H9 (cell line): ENCODE measurements at regions not wholly inside any gene's neighbourhood (a gene's known extent, or its start where the extent isn't known, plus 50 kb on each side); places are given as distances from the start of the nearest gene placed in this dataset.

Source experiments
- DNase-seq: peaks from one replicate; pipeline ENCODE4 v3.0.0-alpha.2; 2017
- H2AFZ ChIP-seq: one replicate; pipeline ENCODE4 v1.6.1; 2013; ENCODE audit warnings: mild to moderate bottlenecking, low read length, control low read depth, moderate library complexity
- H2AK5ac ChIP-seq: 2 replicates; pipeline ENCODE4 v1.6.1; 2013; ENCODE audit warnings: low read length, control low read depth, mixed read lengths; ENCODE audit not compliant: insufficient read length
- H2BK120ac ChIP-seq: one replicate; pipeline ENCODE4 v1.6.1; 2013; ENCODE audit warnings: low read depth, mild to moderate bottlenecking, low read length, control low read depth, inconsistent platforms; ENCODE audit not compliant: poor library complexity, severe bottlenecking
- H2BK12ac ChIP-seq: 2 replicates; pipeline ENCODE4 v1.6.1; 2013; ENCODE audit warnings: low read length, control low read depth, mixed read lengths, low read depth; ENCODE audit not compliant: insufficient read length
- H2BK15ac ChIP-seq: 2 replicates; pipeline ENCODE4 v1.6.1; 2013; ENCODE audit warnings: low read depth, low read length, control low read depth
- H2BK20ac ChIP-seq: one replicate; pipeline ENCODE4 v1.6.1; 2013; ENCODE audit warnings: low read depth, mild to moderate bottlenecking, low read length, control low read depth, inconsistent platforms; ENCODE audit not compliant: poor library complexity, severe bottlenecking
- H2BK5ac ChIP-seq: 2 replicates; pipeline ENCODE4 v1.6.1; 2013; ENCODE audit warnings: low read length, control low read depth, mixed read lengths; ENCODE audit not compliant: insufficient read length
- H3K14ac ChIP-seq: 2 replicates; pipeline ENCODE4 v1.6.1; 2013; ENCODE audit warnings: low read length, control low read depth; ENCODE audit not compliant: insufficient read depth
- H3K18ac ChIP-seq: 2 replicates; pipeline ENCODE4 v1.6.1; 2013; ENCODE audit warnings: low read depth, mild to moderate bottlenecking, mixed read lengths, low read length, control low read depth; ENCODE audit not compliant: insufficient read length
- H3K23ac ChIP-seq: 2 replicates; pipeline ENCODE4 v1.6.1; 2013; ENCODE audit warnings: low read length, control low read depth, mixed read lengths, low read depth; ENCODE audit not compliant: insufficient read length
- H3K23me2 ChIP-seq: 2 replicates; pipeline ENCODE4 v1.6.1; 2013; ENCODE audit warnings: low read depth, mild to moderate bottlenecking, mixed read lengths, low read length, control low read depth; ENCODE audit not compliant: insufficient read length, poor library complexity, severe bottlenecking
- H3K27ac ChIP-seq: 2 replicates; pipeline ENCODE4 v1.5.1; 2013; ENCODE audit warnings: low read length, control low read depth, mixed read lengths, low read depth; ENCODE audit not compliant: insufficient read length
- H3K27me3 ChIP-seq: 2 replicates; pipeline ENCODE4 v1.6.1; 2013; ENCODE audit warnings: low read length, control low read depth, inconsistent platforms; ENCODE audit not compliant: insufficient read depth
- H3K4ac ChIP-seq: 2 replicates; pipeline ENCODE4 v1.6.1; 2013; ENCODE audit warnings: low read depth, mild to moderate bottlenecking, control low read depth, inconsistent platforms, low read length, moderate library complexity
- H3K4me1 ChIP-seq: 2 replicates; pipeline ENCODE4 v1.6.1; 2013; ENCODE audit warnings: low read length, control low read depth, inconsistent platforms; ENCODE audit not compliant: insufficient read depth
- H3K4me2 ChIP-seq: 2 replicates; pipeline ENCODE4 v1.6.1; 2013; ENCODE audit warnings: low read length, control low read depth, mixed read lengths; ENCODE audit not compliant: insufficient read length, insufficient read depth
- H3K56ac ChIP-seq: 2 replicates; pipeline ENCODE4 v1.6.1; 2013; ENCODE audit warnings: low read depth, mild to moderate bottlenecking, mixed read lengths, low read length, control low read depth; ENCODE audit not compliant: insufficient read length
- H3K79me1 ChIP-seq: 2 replicates; pipeline ENCODE4 v1.6.1; 2013; ENCODE audit warnings: low read depth, mild to moderate bottlenecking, moderate library complexity, low read length, control low read depth, inconsistent platforms; ENCODE audit not compliant: insufficient read depth, poor library complexity, severe bottlenecking
- H3K79me2 ChIP-seq: 2 replicates; pipeline ENCODE4 v1.6.1; 2013; ENCODE audit warnings: low read length, control low read depth, inconsistent platforms; ENCODE audit not compliant: insufficient read depth
- H3K9ac ChIP-seq: 2 replicates; pipeline ENCODE4 v1.6.1; 2013; ENCODE audit warnings: low read length, control low read depth, mixed read lengths; ENCODE audit not compliant: insufficient read length; ENCODE audit errors: extremely low read depth
- H3K9me3 ChIP-seq: one replicate; pipeline ENCODE4 v1.6.1; 2013; ENCODE audit warnings: low read depth, low read length, inconsistent platforms; ENCODE audit not compliant: control insufficient read depth
- H3T11ph ChIP-seq: one replicate; pipeline ENCODE4 v1.6.1; 2013; ENCODE audit warnings: mild to moderate bottlenecking, low read length, control low read depth, inconsistent platforms
- H4K20me1 ChIP-seq: one replicate; pipeline ENCODE4 v1.6.1; 2013; ENCODE audit not compliant: control insufficient read depth, insufficient read length, insufficient read depth
- H4K5ac ChIP-seq: 2 replicates; pipeline ENCODE4 v1.6.1; 2013; ENCODE audit warnings: low read depth, mild to moderate bottlenecking, mixed read lengths, low read length, control low read depth; ENCODE audit not compliant: insufficient read length
- H4K8ac ChIP-seq: replicated peaks from 2 replicates; pipeline ENCODE4 v1.6.1; 2013; ENCODE audit warnings: low read length, control low read depth, mixed read lengths, low read depth; ENCODE audit not compliant: insufficient read length
- H4K91ac ChIP-seq: 2 replicates; pipeline ENCODE4 v1.6.1; 2013; ENCODE audit warnings: low read depth, mild to moderate bottlenecking, moderate library complexity, mixed read lengths, low read length, control low read depth; ENCODE audit not compliant: insufficient read length
- H3K27ac Mint-ChIP-seq, 3 experiments: 2 replicates in 2 of 3; 3 replicates in 1 of 3; pipeline ENCODE4 v1.8.0; 2020 to 2021; ENCODE audit warnings: mixed read lengths in 3 of 3, mild to moderate bottlenecking in 1 of 3, moderate library complexity in 1 of 3
- H3K27me3 Mint-ChIP-seq: 2 replicates; pipeline ENCODE4 v1.8.0; 2021; ENCODE audit warnings: low read depth, mild to moderate bottlenecking, moderate library complexity, mixed read lengths
- H3K36me3 Mint-ChIP-seq, 3 experiments: 2 replicates in 2 of 3; 3 replicates in 1 of 3; pipeline ENCODE4 v1.8.0; 2020 to 2021; ENCODE audit warnings: low read depth in 3 of 3, mixed read lengths in 3 of 3; ENCODE audit not compliant: insufficient read depth in 1 of 3
- H3K4me1 Mint-ChIP-seq, 2 experiments: 2 replicates each; pipeline ENCODE4 v1.8.0; 2020; ENCODE audit warnings: mixed read lengths in 2 of 2
- H3K4me3 Mint-ChIP-seq, 2 experiments: 2 replicates in 1 of 2; 3 replicates in 1 of 2; pipeline ENCODE4 v1.8.0; 2020 to 2021; ENCODE audit warnings: mild to moderate bottlenecking in 2 of 2, mixed read lengths in 2 of 2, moderate library complexity in 1 of 2
- H3K9me3 Mint-ChIP-seq, 2 experiments: 2 replicates in 1 of 2; 3 replicates in 1 of 2; pipeline ENCODE4 v1.8.0; 2020; ENCODE audit warnings: mild to moderate bottlenecking in 2 of 2, mixed read lengths in 2 of 2, moderate library complexity in 1 of 2
- WGBS: extraction: QIAGEN DNeasy Blood & Tissue Kit; methylation state at CpG from one replicate; pipeline ENCODE4 v1.1.7; 2013; ENCODE audit warnings: missing lambda C conversion rate, low lambda C conversion rate, mixed read lengths; ENCODE audit not compliant: insufficient read length; ENCODE audit errors: extremely low coverage; 5-methylcytosine and 5-hydroxymethylcytosine counted together
- TF ChIP-seq, protein P1 (sequence below): fragments of 200-600 bp; sonication (generic); conservative IDR thresholded peaks from 3 replicates; pipeline ENCODE4 v1.8.0; 2021; ENCODE audit warnings: antibody characterized with exemption, mild to moderate bottlenecking

GRCh38 chr12:130109062-130109945, 53.0 kb upstream of the FZD10 start:
- Mint-ChIP-seq H3K27me3 (peaks cover 92% of the 10 kb centered on the region), H3K9me3 (no peaks in the 10 kb centered on the region), H3K36me3 (no peaks in the 10 kb centered on the region)

More at GRCh38 chr12:130109062-130109945, 53.0 kb upstream of the FZD10 start:
- TF ChIP-seq, protein P1, sequence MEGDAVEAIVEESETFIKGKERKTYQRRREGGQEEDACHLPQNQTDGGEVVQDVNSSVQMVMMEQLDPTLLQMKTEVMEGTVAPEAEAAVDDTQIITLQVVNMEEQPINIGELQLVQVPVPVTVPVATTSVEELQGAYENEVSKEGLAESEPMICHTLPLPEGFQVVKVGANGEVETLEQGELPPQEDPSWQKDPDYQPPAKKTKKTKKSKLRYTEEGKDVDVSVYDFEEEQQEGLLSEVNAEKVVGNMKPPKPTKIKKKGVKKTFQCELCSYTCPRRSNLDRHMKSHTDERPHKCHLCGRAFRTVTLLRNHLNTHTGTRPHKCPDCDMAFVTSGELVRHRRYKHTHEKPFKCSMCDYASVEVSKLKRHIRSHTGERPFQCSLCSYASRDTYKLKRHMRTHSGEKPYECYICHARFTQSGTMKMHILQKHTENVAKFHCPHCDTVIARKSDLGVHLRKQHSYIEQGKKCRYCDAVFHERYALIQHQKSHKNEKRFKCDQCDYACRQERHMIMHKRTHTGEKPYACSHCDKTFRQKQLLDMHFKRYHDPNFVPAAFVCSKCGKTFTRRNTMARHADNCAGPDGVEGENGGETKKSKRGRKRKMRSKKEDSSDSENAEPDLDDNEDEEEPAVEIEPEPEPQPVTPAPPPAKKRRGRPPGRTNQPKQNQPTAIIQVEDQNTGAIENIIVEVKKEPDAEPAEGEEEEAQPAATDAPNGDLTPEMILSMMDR = no peak
- H2BK20ac ChIP-seq = no peak overlapping the region
- no peak overlapping the region for H2BK15ac ChIP-seq
- no peaks in the 10 kb centered on the region for H3K23me2 ChIP-seq
- H3T11ph ChIP-seq = no peak overlapping the region
- H3K9me3 ChIP-seq = no peaks in the 10 kb centered on the region
- H2AFZ ChIP-seq = no peak overlapping the region
- H2BK5ac ChIP-seq = no peak overlapping the region
- no peak overlapping the region for H3K4ac ChIP-seq
- H4K91ac ChIP-seq = no peak overlapping the region
- no peak overlapping the region for H3K23ac ChIP-seq
- H2BK120ac ChIP-seq = no peak overlapping the region
- H3K79me2 ChIP-seq = no peaks in the 10 kb centered on the region
- no peak overlapping the region for H3K18ac ChIP-seq
- WGBS = no CpG with 5 or more reads among the region's 16 CpGs
- no peak overlapping the region for H3K9ac ChIP-seq
- DNase-seq = no peak
- no peak overlapping the region for H4K5ac ChIP-seq
- H3K4me2 ChIP-seq = no peak overlapping the region
- H2BK12ac ChIP-seq = no peak overlapping the region
- Mint-ChIP-seq H3K27ac (no peak overlapping the region), H3K4me1 (peaks cover 8 to 11% of the 10 kb centered on the region in 2 experiments), H3K4me3 (no peak overlapping the region)
- H3K4me1 ChIP-seq = no peaks in the 10 kb centered on the region
- H3K27me3 ChIP-seq = no peaks in the 10 kb centered on the region; the same call in 1 of the 2 replicates
- no peak overlapping the region for H4K8ac ChIP-seq
- H3K27ac ChIP-seq = no peak overlapping the region
- no peaks in the 10 kb centered on the region for H3K79me1 ChIP-seq
- H4K20me1 ChIP-seq = no peaks in the 10 kb centered on the region
- H3K56ac ChIP-seq = no peak overlapping the region
- H2AK5ac ChIP-seq = no peak overlapping the region
- H3K14ac ChIP-seq = no peak overlapping the region
